Astrocyte of the cerebellum (primary cell): ENCODE measurements at regions not wholly inside any gene's neighbourhood (a gene's known extent, or its start where the extent isn't known, plus 50 kb on each side); places are given as distances from the start of the nearest gene placed in this dataset.

Source experiments
- DNase-seq: peaks from one replicate; pipeline ENCODE4 v3.0.0-alpha.2; 2011; ENCODE audit warnings: low read depth
- H3K4me3 ChIP-seq: 2 replicates; pipeline ENCODE4 v1.5.1; 2011; ENCODE audit warnings: mild to moderate bottlenecking, low read depth, low read length, moderate library complexity
- CTCF ChIP-seq: IDR thresholded peaks from 2 replicates; pipeline ENCODE4 v1.5.1; 2012; ENCODE audit warnings: low read length, low read depth, moderate library complexity, mild to moderate bottlenecking; ENCODE audit errors: missing control alignments
- in situ Hi-C: cut with HindIII; loops from 2 replicates; pipeline ENCODE4 v1.10.0; 2017; ENCODE audit warnings: low sequenced_read_pairs

GRCh38 chr21:38942748-38943211 lies 137.1 kb downstream of the ETS2 start:
- no peak for TF ChIP-seq CTCF
- in situ Hi-C loops = no loop called here
- no peak overlapping the region for H3K4me3 ChIP-seq
- DNase-seq = no peak

- no peak overlapping the region for H3K4me3 ChIP-seq
- no peak for DNase-seq
- in situ Hi-C loops = no loop called here
- no peak for TF ChIP-seq CTCF
Observed at GRCh38 chr21:38938769-38939168, 133.0 kb downstream of the ETS2 start.

- no peak for DNase-seq
- in situ Hi-C loops = no loop called here
- H3K4me3 ChIP-seq = no peak overlapping the region
- TF ChIP-seq CTCF = no peak
Observed at GRCh38 chr21:38938343-38938742, 132.6 kb downstream of the ETS2 start.

GRCh38 chr21:38937844-38938243 lies 132.1 kb downstream of the ETS2 start:
- TF ChIP-seq CTCF = no peak
- no peak for DNase-seq
- in situ Hi-C loops = no loop called here
- no peak overlapping the region for H3K4me3 ChIP-seq

- no peak for DNase-seq
- no peak for TF ChIP-seq CTCF
Observed at GRCh38 chr21:38937286-38937790, 131.6 kb downstream of the ETS2 start.

GRCh38 chr21:38936240-38936639 lies 130.5 kb downstream of the ETS2 start:
- no peak for DNase-seq
- in situ Hi-C loops = no loop called here
- TF ChIP-seq CTCF = no peak
- H3K4me3 ChIP-seq = no peak overlapping the region

More at GRCh38 chr21:38937286-38937790, 131.6 kb downstream of the ETS2 start:
- in situ Hi-C loops = no loop called here
- no peak overlapping the region for H3K4me3 ChIP-seq
